Right kidney (tissue), 1 donor: ENCODE measurements at regions not wholly inside any gene's neighbourhood (a gene's known extent, or its start where the extent isn't known, plus 50 kb on each side); places are given as distances from the start of the nearest gene placed in this dataset.

Experiments
- DNase-seq: peaks from one replicate; pipeline ENCODE4 v3.0.0-alpha.2; 2016

- no peak for DNase-seq
Measured at GRCh38 chr13:107562203-107562602, 653.1 kb downstream of the LIG4 start.

GRCh38 chr13:107554460-107554859 is 660.9 kb downstream of the LIG4 start:
- peak; percentile 13 for DNase-seq

GRCh38 chr13:107553838-107554237 is 661.5 kb downstream of the LIG4 start:
- DNase-seq, result peak; percentile 3

- no peak for DNase-seq
Measured at GRCh38 chr13:107551521-107551920, 663.8 kb downstream of the LIG4 start.

- DNase-seq, result no peak
Measured at GRCh38 chr13:107548338-107548737, 667.0 kb downstream of the LIG4 start.

GRCh38 chr13:107545946-107546502 is 669.3 kb downstream of the LIG4 start:
- no peak for DNase-seq

GRCh38 chr13:107534548-107534947 is 680.8 kb downstream of the LIG4 start:
- DNase-seq, result no peak

GRCh38 chr13:107531816-107532215 is 683.5 kb downstream of the LIG4 start:
- no peak for DNase-seq

- no peak for DNase-seq
Measured at GRCh38 chr13:107531180-107531579, 684.2 kb downstream of the LIG4 start.

GRCh38 chr13:107529035-107529434 is 686.3 kb downstream of the LIG4 start:
- no peak for DNase-seq

GRCh38 chr13:107518780-107519179 is 696.6 kb downstream of the LIG4 start:
- no peak for DNase-seq

- no peak for DNase-seq
Measured at GRCh38 chr13:107518292-107518691, 697.0 kb downstream of the LIG4 start.

- no peak for DNase-seq
Measured at GRCh38 chr13:107516517-107516916, 698.8 kb downstream of the LIG4 start.

GRCh38 chr13:107512551-107512950 is 702.8 kb downstream of the LIG4 start:
- no peak for DNase-seq

GRCh38 chr13:107497661-107498060 is 717.7 kb downstream of the LIG4 start:
- no peak for DNase-seq

GRCh38 chr13:107493266-107493665 is 722.1 kb downstream of the LIG4 start:
- no peak for DNase-seq

- DNase-seq, result no peak
Measured at GRCh38 chr13:107482688-107483087, 732.6 kb downstream of the LIG4 start.

- DNase-seq, result no peak
Measured at GRCh38 chr13:107480130-107480529, 735.2 kb downstream of the LIG4 start.

- DNase-seq, result no peak
Measured at GRCh38 chr13:107477772-107478379, 737.5 kb downstream of the LIG4 start.

- DNase-seq, result no peak
Measured at GRCh38 chr13:107475753-107476453, 739.4 kb downstream of the LIG4 start.

GRCh38 chr13:107473253-107473652 is 742.1 kb downstream of the LIG4 start:
- no peak for DNase-seq

GRCh38 chr13:107466326-107467099 is 748.8 kb downstream of the LIG4 start:
- no peak for DNase-seq

- DNase-seq, result no peak
Measured at GRCh38 chr13:107462501-107462900, 752.8 kb downstream of the LIG4 start.
